Mesendoderm (in vitro differentiated cells): ENCODE measurements at regions not wholly inside any gene's neighbourhood (a gene's known extent, or its start where the extent isn't known, plus 50 kb on each side); places are given as distances from the start of the nearest gene placed in this dataset.

Experiments used
- DNase-seq: peaks from one replicate; pipeline ENCODE4 v3.0.0; 2013
- H2AK5ac ChIP-seq: 2 replicates; pipeline ENCODE4 v1.6.1; 2013; ENCODE audit warnings: low read length, inconsistent platforms
- H2BK120ac ChIP-seq: 2 replicates; pipeline ENCODE4 v1.6.1; 2013; ENCODE audit warnings: low read depth, mild to moderate bottlenecking, low read length, moderate library complexity, mixed read lengths
- H2BK15ac ChIP-seq: replicated peaks from 2 replicates; pipeline ENCODE4 v1.6.1; 2013; ENCODE audit warnings: low read depth, mild to moderate bottlenecking, moderate library complexity
- H2BK5ac ChIP-seq: 2 replicates; pipeline ENCODE4 v1.6.1; 2013; ENCODE audit warnings: low read length, inconsistent platforms
- H3K18ac ChIP-seq: 2 replicates; pipeline ENCODE4 v1.6.1; 2013; ENCODE audit warnings: mild to moderate bottlenecking, low read length, mixed read lengths
- H3K23ac ChIP-seq: one replicate; pipeline ENCODE4 v1.6.1; 2013; ENCODE audit warnings: low read length
- H3K27ac ChIP-seq: 2 replicates; pipeline ENCODE4 v1.5.1; 2013; ENCODE audit warnings: low read depth, mild to moderate bottlenecking, inconsistent platforms, low read length, moderate library complexity
- H3K27me3 ChIP-seq: 2 replicates; pipeline ENCODE4 v1.6.1; 2013; ENCODE audit warnings: low read length, control low read depth, mild to moderate bottlenecking, inconsistent platforms; ENCODE audit not compliant: insufficient read depth, poor library complexity
- H3K36me3 ChIP-seq: 2 replicates; pipeline ENCODE4 v1.6.1; 2013; ENCODE audit warnings: low read length, inconsistent platforms; ENCODE audit not compliant: control insufficient read depth, insufficient read depth
- H3K4ac ChIP-seq: one replicate; pipeline ENCODE4 v1.6.1; 2013; ENCODE audit warnings: low read depth, mild to moderate bottlenecking, low read length, moderate library complexity
- H3K4me1 ChIP-seq: 2 replicates; pipeline ENCODE4 v1.6.1; 2013; ENCODE audit warnings: low read depth, low read length, inconsistent platforms; ENCODE audit not compliant: control insufficient read depth
- H3K4me2 ChIP-seq: 2 replicates; pipeline ENCODE4 v1.6.1; 2013; ENCODE audit warnings: low read length
- H3K4me3 ChIP-seq: 2 replicates; pipeline ENCODE4 v1.5.1; 2013; ENCODE audit warnings: mild to moderate bottlenecking, low read length
- H3K56ac ChIP-seq: one replicate; pipeline ENCODE4 v1.6.1; 2013; ENCODE audit warnings: low read length
- H3K79me1 ChIP-seq: 2 replicates; pipeline ENCODE4 v1.6.1; 2013; ENCODE audit warnings: low read length, inconsistent platforms
- H3K79me2 ChIP-seq: 2 replicates; pipeline ENCODE4 v1.6.1; 2013; ENCODE audit warnings: mild to moderate bottlenecking, low read length; ENCODE audit not compliant: control insufficient read depth, insufficient read depth
- H3K9ac ChIP-seq: 2 replicates; pipeline ENCODE4 v1.6.1; 2013; ENCODE audit warnings: low read length, inconsistent platforms
- H4K5ac ChIP-seq: one replicate; pipeline ENCODE4 v1.6.1; 2013; ENCODE audit warnings: low read length
- H4K8ac ChIP-seq: one replicate; pipeline ENCODE4 v1.6.1; 2013; ENCODE audit warnings: low read depth, mild to moderate bottlenecking, control low read depth, low read length, moderate library complexity
- WGBS: extraction: QIAGEN DNeasy Blood & Tissue Kit; methylation state at CpG from one replicate; pipeline ENCODE4 v1.1.7; 2013; ENCODE audit warnings: low lambda C conversion rate, missing lambda C conversion rate; ENCODE audit not compliant: insufficient coverage; ENCODE audit errors: extremely low coverage; 5-methylcytosine and 5-hydroxymethylcytosine counted together

- Histone ChIP-seq H3K27ac (no peak overlapping the region), H3K9ac (no peak overlapping the region), H3K23ac (no peak overlapping the region), H3K79me2 (no peaks in the 10 kb centered on the region), H3K79me1 (no peaks in the 10 kb centered on the region), H3K4me2 (no peak overlapping the region), H4K5ac (no peak overlapping the region), H3K4ac (no peak overlapping the region), H3K4me1 (no peaks in the 10 kb centered on the region), H3K56ac (no peak overlapping the region), H2BK120ac (no peak overlapping the region), H3K27me3 (no peaks in the 10 kb centered on the region), H2BK5ac (no peak overlapping the region), H4K8ac (no peak overlapping the region), H2AK5ac (no peak overlapping the region), H3K18ac (no peak overlapping the region), H2BK15ac (no peak overlapping the region), H3K4me3 (no peak overlapping the region), H3K36me3 (no peaks in the 10 kb centered on the region)
- WGBS = no CpG with 5 or more reads among the region's 3 CpGs
- no peak for DNase-seq
These were observed 240.7 kb upstream of the TRAM1L1 start for GRCh38 chr4:117326091-117326490.

GRCh38 chr4:117327491-117327890 lies 242.1 kb upstream of the TRAM1L1 start:
- no peak overlapping the region for H3K23ac ChIP-seq
- H3K56ac ChIP-seq = no peak overlapping the region
- H3K4me3 ChIP-seq = no peak overlapping the region
- H2BK15ac ChIP-seq = no peak overlapping the region
- H3K18ac ChIP-seq = no peak overlapping the region
- H3K4me1 ChIP-seq = no peaks in the 10 kb centered on the region
- no peak overlapping the region for H3K27ac ChIP-seq
- H3K4ac ChIP-seq = no peak overlapping the region
- no peaks in the 10 kb centered on the region for H3K79me1 ChIP-seq
- no peak overlapping the region for H2AK5ac ChIP-seq
- no peaks in the 10 kb centered on the region for H3K36me3 ChIP-seq
- H3K9ac ChIP-seq = no peak overlapping the region
- no peak for DNase-seq
- no CpG with 5 or more reads among the region's 3 CpGs for WGBS
- H3K4me2 ChIP-seq = no peak overlapping the region
- no peak overlapping the region for H4K8ac ChIP-seq
- H2BK120ac ChIP-seq = no peak overlapping the region
- H3K27me3 ChIP-seq = no peaks in the 10 kb centered on the region
- H3K79me2 ChIP-seq = no peaks in the 10 kb centered on the region
- no peak overlapping the region for H4K5ac ChIP-seq
- no peak overlapping the region for H2BK5ac ChIP-seq

- H3K27me3 ChIP-seq = no peaks in the 10 kb centered on the region
- no peak overlapping the region for H3K56ac ChIP-seq
- no peak overlapping the region for H3K4me3 ChIP-seq
- H3K36me3 ChIP-seq = no peaks in the 10 kb centered on the region
- no peak overlapping the region for H4K8ac ChIP-seq
- no peak overlapping the region for H3K4me2 ChIP-seq
- DNase-seq = no peak
- H3K4me1 ChIP-seq = no peaks in the 10 kb centered on the region
- no peak overlapping the region for H3K23ac ChIP-seq
- H4K5ac ChIP-seq = no peak overlapping the region
- H3K27ac ChIP-seq = no peak overlapping the region
- H2AK5ac ChIP-seq = no peak overlapping the region
- no peaks in the 10 kb centered on the region for H3K79me2 ChIP-seq
- no peaks in the 10 kb centered on the region for H3K79me1 ChIP-seq
- H3K9ac ChIP-seq = no peak overlapping the region
- H3K18ac ChIP-seq = no peak overlapping the region
- H2BK15ac ChIP-seq = no peak overlapping the region
- H3K4ac ChIP-seq = no peak overlapping the region
- no peak overlapping the region for H2BK120ac ChIP-seq
- no CpG with 5 or more reads among the region's 2 CpGs for WGBS
- H2BK5ac ChIP-seq = no peak overlapping the region
These were observed 243.0 kb upstream of the TRAM1L1 start for GRCh38 chr4:117328333-117328732.

DNA sequence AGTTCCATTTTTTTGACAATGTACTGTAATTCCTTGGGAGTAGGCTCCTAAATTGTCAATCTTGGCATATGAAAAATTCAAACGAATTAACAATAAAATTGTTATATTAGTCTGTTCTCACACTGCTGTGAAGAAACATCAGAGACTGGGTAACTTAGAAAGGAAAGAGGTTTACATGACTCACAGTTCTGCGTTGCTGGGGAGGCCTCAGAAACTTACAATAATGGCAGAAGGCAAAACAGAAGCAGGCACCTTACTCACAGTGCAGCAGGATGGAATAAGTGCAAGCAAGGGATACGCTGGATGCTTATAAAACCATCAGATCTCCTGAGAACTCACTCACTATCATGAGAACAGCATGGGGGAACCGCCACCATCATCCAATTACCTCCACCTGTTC lies 246.4 kb upstream of the TRAM1L1 start:
- H2BK120ac ChIP-seq = no peak overlapping the region
- no peak for DNase-seq
- no peak overlapping the region for H3K4ac ChIP-seq
- H3K4me2 ChIP-seq = no peak overlapping the region
- H3K4me3 ChIP-seq = no peak overlapping the region
- no peaks in the 10 kb centered on the region for H3K36me3 ChIP-seq
- H3K9ac ChIP-seq = no peak overlapping the region
- H4K5ac ChIP-seq = no peak overlapping the region
- no peaks in the 10 kb centered on the region for H3K79me1 ChIP-seq
- H3K79me2 ChIP-seq = no peaks in the 10 kb centered on the region
- H3K23ac ChIP-seq = no peak overlapping the region
- H3K4me1 ChIP-seq = no peaks in the 10 kb centered on the region
- H2BK5ac ChIP-seq = no peak overlapping the region
- no peak overlapping the region for H2AK5ac ChIP-seq
- H3K18ac ChIP-seq = no peak overlapping the region
- no peak overlapping the region for H3K56ac ChIP-seq
- H3K27ac ChIP-seq = no peak overlapping the region
- no CpG with 5 or more reads among the region's 4 CpGs for WGBS
- no peaks in the 10 kb centered on the region for H3K27me3 ChIP-seq
- H2BK15ac ChIP-seq = no peak overlapping the region
- H4K8ac ChIP-seq = no peak overlapping the region

GRCh38 chr4:117334451-117335188 lies 249.2 kb upstream of the TRAM1L1 start:
- no peak overlapping the region for H2AK5ac ChIP-seq
- no peak overlapping the region for H2BK15ac ChIP-seq
- H2BK5ac ChIP-seq = no peak overlapping the region
- H3K18ac ChIP-seq = no peak overlapping the region
- H3K56ac ChIP-seq = no peak overlapping the region
- H4K5ac ChIP-seq = no peak overlapping the region
- no peak overlapping the region for H3K9ac ChIP-seq
- H3K4me3 ChIP-seq = no peak overlapping the region
- H3K4me2 ChIP-seq = no peak overlapping the region
- no peaks in the 10 kb centered on the region for H3K27me3 ChIP-seq
- no peaks in the 10 kb centered on the region for H3K79me2 ChIP-seq
- no peaks in the 10 kb centered on the region for H3K36me3 ChIP-seq
- no peak overlapping the region for H2BK120ac ChIP-seq
- H3K23ac ChIP-seq = no peak overlapping the region
- no CpG with 5 or more reads among the region's 7 CpGs for WGBS
- no peak overlapping the region for H3K27ac ChIP-seq
- no peak overlapping the region for H4K8ac ChIP-seq
- H3K4ac ChIP-seq = no peak overlapping the region
- no peak for DNase-seq
- no peaks in the 10 kb centered on the region for H3K4me1 ChIP-seq
- H3K79me1 ChIP-seq = no peaks in the 10 kb centered on the region

DNA sequence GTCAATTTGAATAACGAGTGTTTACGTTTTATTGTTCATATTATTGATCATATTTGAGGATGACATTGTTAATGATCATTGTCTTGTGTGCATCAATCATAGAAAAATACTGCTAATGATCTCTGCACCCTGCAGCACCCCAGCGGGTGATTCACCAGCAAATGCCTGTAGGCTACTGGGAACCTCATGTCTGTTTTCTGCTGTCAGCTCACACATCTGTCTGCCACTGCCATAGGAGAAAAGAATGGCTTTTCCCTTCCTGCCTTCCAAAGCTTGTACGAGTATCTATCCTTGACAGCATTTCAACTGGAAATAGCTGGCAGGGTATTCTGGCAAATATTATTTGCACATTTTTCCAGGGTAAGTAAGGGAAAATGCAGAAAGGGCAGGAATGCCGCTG lies 272.1 kb upstream of the TRAM1L1 start:
- Histone ChIP-seq H3K4me2 (no peak overlapping the region), H2BK15ac (no peak overlapping the region), H3K79me1 (no peaks in the 10 kb centered on the region), H2BK120ac (no peak overlapping the region), H3K79me2 (no peaks in the 10 kb centered on the region), H3K9ac (no peak overlapping the region), H3K36me3 (no peaks in the 10 kb centered on the region), H4K8ac (no peak overlapping the region), H2BK5ac (no peak overlapping the region), H3K56ac (no peak overlapping the region), H4K5ac (no peak overlapping the region), H2AK5ac (no peak overlapping the region), H3K27ac (no peak overlapping the region), H3K27me3 (no peaks in the 10 kb centered on the region), H3K18ac (no peak overlapping the region), H3K4ac (no peak overlapping the region), H3K23ac (no peak overlapping the region), H3K4me3 (no peak overlapping the region), H3K4me1 (no peaks in the 10 kb centered on the region)
- WGBS = no CpG with 5 or more reads among the region's 5 CpGs
- DNase-seq = no peak
